CD14-positive monocyte (primary cell): ENCODE measurements at regions not wholly inside any gene's neighbourhood (a gene's known extent, or its start where the extent isn't known, plus 50 kb on each side); places are given as distances from the start of the nearest gene placed in this dataset.

Source experiments
- DNase-seq, 3 donors: peaks; one replicate each; pipeline ENCODE4 v3.0.0-alpha.2; 2011 to 2022
- H2AFZ ChIP-seq: 2 replicates; pipeline ENCODE4 v1.6.0; 2012; ENCODE audit warnings: mild to moderate bottlenecking, low read depth, low read length, inconsistent platforms; ENCODE audit not compliant: insufficient read depth, poor library complexity, severe bottlenecking
- H3K27ac ChIP-seq, 2 donors: 1 replicate in 1 of 2; 2 replicates in 1 of 2; pipeline ENCODE4 v1.5.1; 2012 to 2013; ENCODE audit warnings: low read length in 2 of 2, control low read depth in 1 of 2, inconsistent platforms in 1 of 2, low read depth in 1 of 2, mild to moderate bottlenecking in 1 of 2
- H3K27me3 ChIP-seq, 2 donors: one replicate each; pipeline versions ENCODE4 v1.6.0 to v1.6.1; 2011 to 2013; ENCODE audit warnings: low read length in 2 of 2; ENCODE audit not compliant: control insufficient read depth in 2 of 2, insufficient read depth in 2 of 2
- H3K36me3 ChIP-seq, 2 donors: replicated peaks in 1 of 2; 1 replicate in 1 of 2; 2 replicates in 1 of 2; pipeline versions ENCODE4 v1.5.1 to v1.6.1; 2012 to 2013; ENCODE audit warnings: low read length in 2 of 2, control low read depth in 1 of 2, inconsistent platforms in 1 of 2, mild to moderate bottlenecking in 1 of 2; ENCODE audit not compliant: insufficient read depth in 2 of 2, control insufficient read depth in 1 of 2
- H3K4me1 ChIP-seq, 2 donors: 1 replicate in 1 of 2; 2 replicates in 1 of 2; pipeline versions ENCODE4 v1.5.1 to v1.6.1; 2012 to 2013; ENCODE audit warnings: low read length in 2 of 2, control low read depth in 1 of 2, inconsistent platforms in 1 of 2, mild to moderate bottlenecking in 1 of 2, moderate library complexity in 1 of 2; ENCODE audit not compliant: insufficient read depth in 2 of 2, control insufficient read depth in 1 of 2
- H3K4me2 ChIP-seq: replicated peaks from 2 replicates; pipeline ENCODE3; 2012; ENCODE audit warnings: low read length, moderate library complexity, mild to moderate bottlenecking; ENCODE audit not compliant: poor library complexity, severe bottlenecking; ENCODE audit errors: extremely low read depth
- H3K4me3 ChIP-seq, 3 experiments: fragments of 200-600 bp in 1 of 3; sonication (generic) in 1 of 3; replicated peaks in 1 of 3; 1 replicate in 2 of 3; 2 replicates in 1 of 3; pipeline ENCODE4 v1.5.1; 2011 to 2013; ENCODE audit warnings: low read length in 3 of 3, mild to moderate bottlenecking in 3 of 3, control low read depth in 2 of 3, low read depth in 2 of 3, inconsistent platforms in 1 of 3, moderate library complexity in 1 of 3
- H3K79me2 ChIP-seq: 2 replicates; pipeline ENCODE4 v1.6.0; 2012; ENCODE audit warnings: mild to moderate bottlenecking, control low read depth, inconsistent platforms, low read length, moderate library complexity; ENCODE audit not compliant: insufficient read depth
- H3K9ac ChIP-seq: 2 replicates; pipeline ENCODE4 v1.6.0; 2017; ENCODE audit warnings: low read length, mild to moderate bottlenecking; ENCODE audit not compliant: insufficient read depth, poor library complexity, severe bottlenecking
- H3K9me3 ChIP-seq, 2 donors: replicated peaks in 1 of 2; 1 replicate in 1 of 2; 2 replicates in 1 of 2; pipeline versions ENCODE4 v1.5.1 to v1.6.1; 2012 to 2013; ENCODE audit warnings: low read length in 2 of 2, control low read depth in 1 of 2; ENCODE audit not compliant: control insufficient read depth in 1 of 2, insufficient read depth in 1 of 2
- H4K20me1 ChIP-seq: 2 replicates; pipeline ENCODE4 v1.6.0; 2012; ENCODE audit warnings: mild to moderate bottlenecking, low read length, control low read depth, moderate library complexity; ENCODE audit not compliant: insufficient read depth
- H3K27ac Mint-ChIP-seq, 7 donors: one replicate each; pipeline ENCODE4 v1.8.0; 2020; ENCODE audit warnings: mild to moderate bottlenecking in 7 of 7, mixed read lengths in 7 of 7, moderate library complexity in 6 of 7, inconsistent platforms in 2 of 7
- H3K27me3 Mint-ChIP-seq, 3 donors: one replicate each; pipeline ENCODE4 v1.8.0; 2021 to 2022; ENCODE audit warnings: low read depth in 3 of 3, mild to moderate bottlenecking in 3 of 3, mixed read lengths in 3 of 3, moderate library complexity in 3 of 3, inconsistent platforms in 1 of 3
- H3K36me3 Mint-ChIP-seq, 2 donors: one replicate each; pipeline ENCODE4 v1.8.0; 2020; ENCODE audit warnings: mixed read lengths in 2 of 2, inconsistent platforms in 1 of 2, mild to moderate bottlenecking in 1 of 2
- H3K4me1 Mint-ChIP-seq: one replicate; pipeline ENCODE4 v1.8.0; 2020; ENCODE audit warnings: mild to moderate bottlenecking, mixed read lengths
- H3K4me3 Mint-ChIP-seq, 2 donors: one replicate each; pipeline ENCODE4 v1.8.0; 2020; ENCODE audit warnings: mild to moderate bottlenecking in 2 of 2, mixed read lengths in 2 of 2, moderate library complexity in 1 of 2
- H3K9me3 Mint-ChIP-seq, 7 donors: one replicate each; pipeline ENCODE4 v1.8.0; 2020 to 2022; ENCODE audit warnings: mixed read lengths in 7 of 7, mild to moderate bottlenecking in 6 of 7, moderate library complexity in 6 of 7, inconsistent platforms in 2 of 7
- CTCF ChIP-seq: fragments of 200-600 bp; IDR thresholded peaks from one replicate; pipeline ENCODE4 v1.8.0; 2022; ENCODE audit warnings: antibody characterized with exemption, mild to moderate bottlenecking
- WGBS: methylation state at CpG from one replicate; pipeline ENCODE4 v1.1.5; 2013; ENCODE audit warnings: missing lambda C conversion rate; ENCODE audit not compliant: insufficient coverage; 5-methylcytosine and 5-hydroxymethylcytosine counted together
- intact Hi-C, 2 donors: fragments of 100-400 bp; cut with micrococcal nuclease; formaldehyde crosslinking; loops; one replicate each; pipeline versions ENCODE4 v1.15.0 to v1.15.1; 2023

GRCh38 chr15:62912808-62913207 is 129.7 kb upstream of the TPM1 start:
- Histone ChIP-seq H4K20me1 (no peaks in the 10 kb centered on the region), H3K27ac (no peak overlapping the region), H2AFZ (no peak overlapping the region), H3K4me1 (no peaks in the 10 kb centered on the region), H3K36me3 (no peaks in the 10 kb centered on the region), H3K79me2 (no peaks in the 10 kb centered on the region), H3K9me3 (no peaks in the 10 kb centered on the region), H3K27me3 (no peaks in the 10 kb centered on the region), H3K4me2 (no peak overlapping the region), H3K9ac (no peak overlapping the region), H3K4me3 (no peak overlapping the region)
- Mint-ChIP-seq H3K4me3 (no peak overlapping the region), H3K9me3 (peaks cover 0 to 8% (median 2%) of the 10 kb centered on the region in 7 donors), H3K27me3 (peaks cover 4 to 21% (median 8%) of the 10 kb centered on the region in 3 donors), H3K4me1 (no peaks in the 10 kb centered on the region), H3K36me3 (no peaks in the 10 kb centered on the region), H3K27ac (no peak overlapping the region)
- no peak for DNase-seq
- whole genome bisulfite sequencing = 88% methylated on average over 3 of the region's 5 CpGs
- TF ChIP-seq CTCF = no peak
- intact Hi-C loops = no loop called here

GRCh38 chr15:62913246-62913645 is 129.3 kb upstream of the TPM1 start:
- no peaks in the 10 kb centered on the region for H4K20me1 ChIP-seq
- H3K9me3 ChIP-seq = no peaks in the 10 kb centered on the region
- H3K4me1 Mint-ChIP-seq = no peaks in the 10 kb centered on the region
- intact Hi-C loops = no loop called here
- no CpG with 5 or more reads among the region's 1 CpG for WGBS
- H3K36me3 Mint-ChIP-seq = no peaks in the 10 kb centered on the region
- peaks cover 0 to 8% (median 2%) of the 10 kb centered on the region in 7 donors for H3K9me3 Mint-ChIP-seq
- H3K4me3 ChIP-seq = no peak overlapping the region
- H3K27ac ChIP-seq = no peak overlapping the region
- H3K27me3 ChIP-seq = no peaks in the 10 kb centered on the region
- H3K4me3 Mint-ChIP-seq = no peak overlapping the region
- H3K27ac Mint-ChIP-seq = no peak overlapping the region
- no peak overlapping the region for H2AFZ ChIP-seq
- no peak overlapping the region for H3K4me2 ChIP-seq
- H3K4me1 ChIP-seq = no peaks in the 10 kb centered on the region
- H3K9ac ChIP-seq = no peak overlapping the region
- peaks cover 4 to 20% (median 8%) of the 10 kb centered on the region in 3 donors for H3K27me3 Mint-ChIP-seq
- no peak for DNase-seq
- no peaks in the 10 kb centered on the region for H3K79me2 ChIP-seq
- H3K36me3 ChIP-seq = no peaks in the 10 kb centered on the region
- TF ChIP-seq CTCF = no peak
